Choroid plexus epithelial cell (primary cell): ENCODE measurements at regions not wholly inside any gene's neighbourhood (a gene's known extent, or its start where the extent isn't known, plus 50 kb on each side); places are given as distances from the start of the nearest gene placed in this dataset.
"Not testable (repeated sequence)": the region's sequence is repeated elsewhere in the genome, so short reads cannot be mapped to it uniquely, and the experiment has no call there.

Experiments used
- DNase-seq: peaks from one replicate; pipeline ENCODE4 v3.0.0-alpha.2; 2010; ENCODE audit warnings: low read depth
- H3K4me3 ChIP-seq: 2 replicates; pipeline ENCODE4 v1.5.1; 2011; ENCODE audit warnings: low read depth, mild to moderate bottlenecking, control low read depth, low read length, moderate library complexity
- CTCF ChIP-seq: conservative IDR thresholded peaks from 2 replicates; pipeline ENCODE4 v1.5.1; 2011; ENCODE audit warnings: low read depth, mild to moderate bottlenecking, control low read depth, inconsistent platforms, low read length, moderate library complexity

- no peak for DNase-seq
- no peak overlapping the region for H3K4me3 ChIP-seq
- no peak for TF ChIP-seq CTCF
Measured at GRCh38 chr4:106548446-106549044, 180.0 kb upstream of the GIMD1 start.

- DNase-seq: no peak
- H3K4me3 ChIP-seq: no peak overlapping the region
- no peak for TF ChIP-seq CTCF
Measured at GRCh38 chr4:106546370-106546769, 177.8 kb upstream of the GIMD1 start.

- not testable (repeated sequence) for DNase-seq, H3K4me3 ChIP-seq
Measured at GRCh38 chr4:106542609-106543008, 174.0 kb upstream of the GIMD1 start.

- H3K4me3 ChIP-seq: no peak overlapping the region
- TF ChIP-seq CTCF: no peak
- DNase-seq: peak; percentile 71
Measured at GRCh38 chr4:106541253-106541652, 172.7 kb upstream of the GIMD1 start.

GRCh38 chr4:106530821-106531220, 162.2 kb upstream of the GIMD1 start:
- no peak for DNase-seq
- TF ChIP-seq CTCF: no peak
- no peak overlapping the region for H3K4me3 ChIP-seq

GRCh38 chr4:106530024-106530361, 161.4 kb upstream of the GIMD1 start:
- no peak overlapping the region for H3K4me3 ChIP-seq
- DNase-seq: no peak
- no peak for TF ChIP-seq CTCF

- no peak for TF ChIP-seq CTCF
- no peak overlapping the region for H3K4me3 ChIP-seq
- DNase-seq: peak; percentile 13
Measured at GRCh38 chr4:106529348-106530023, 160.9 kb upstream of the GIMD1 start.
